Right renal cortex interstitium (tissue), 3 donors: ENCODE measurements at regions not wholly inside any gene's neighbourhood (a gene's known extent, or its start where the extent isn't known, plus 50 kb on each side); places are given as distances from the start of the nearest gene placed in this dataset.
"Not testable (repeated sequence)": the region's sequence is repeated elsewhere in the genome, so short reads cannot be mapped to it uniquely, and the experiment has no call there.

Source experiments
- DNase-seq, 3 donors: peaks; one replicate each; pipeline ENCODE4 v3.0.0-alpha.2; 2013; ENCODE audit warnings: low read depth in 3 of 3, low spot score in 2 of 3

GRCh38 chr5:167049771-167050567 lies 1241.5 kb upstream of the WWC1 start:
- no peak for DNase-seq

DNA sequence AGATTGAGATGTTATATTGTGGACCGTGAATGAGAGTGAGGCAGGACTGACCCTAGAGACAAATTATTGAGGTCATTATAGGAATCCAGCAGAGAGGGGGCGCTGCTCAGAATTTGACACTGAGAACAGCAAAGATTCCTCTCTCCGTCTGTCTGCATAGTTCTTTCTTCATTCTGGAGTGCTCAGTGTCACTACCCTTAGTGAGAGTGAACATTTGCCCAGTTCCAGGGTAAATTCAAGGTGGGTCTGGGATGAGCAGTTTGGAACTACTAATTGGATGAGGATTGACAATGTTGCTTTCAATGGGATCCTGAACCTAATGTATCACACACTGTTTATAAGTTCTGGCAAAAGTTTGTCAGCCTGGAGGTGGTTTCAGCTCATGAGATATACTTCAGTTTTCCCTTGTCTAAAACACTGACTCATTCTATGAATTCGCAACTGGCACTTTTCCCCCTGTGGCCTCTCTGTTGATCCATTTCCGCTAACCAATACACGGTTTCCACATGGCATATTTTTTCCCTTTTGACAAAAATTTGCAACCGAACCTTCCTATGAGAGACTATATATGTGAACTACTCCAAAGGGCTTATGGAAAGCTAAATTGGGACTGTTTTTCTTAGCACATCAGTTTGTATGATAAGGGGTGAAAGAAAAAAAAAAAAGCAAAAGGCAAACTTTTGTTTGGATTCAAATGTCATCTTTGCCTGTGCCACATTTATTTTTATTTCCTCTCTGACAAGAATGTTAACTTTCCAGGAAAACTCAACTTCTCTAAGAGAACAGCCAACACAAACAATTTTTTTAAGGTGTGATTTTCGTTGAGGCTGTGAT lies 1240.7 kb upstream of the WWC1 start:
- DNase-seq: no peak

DNA sequence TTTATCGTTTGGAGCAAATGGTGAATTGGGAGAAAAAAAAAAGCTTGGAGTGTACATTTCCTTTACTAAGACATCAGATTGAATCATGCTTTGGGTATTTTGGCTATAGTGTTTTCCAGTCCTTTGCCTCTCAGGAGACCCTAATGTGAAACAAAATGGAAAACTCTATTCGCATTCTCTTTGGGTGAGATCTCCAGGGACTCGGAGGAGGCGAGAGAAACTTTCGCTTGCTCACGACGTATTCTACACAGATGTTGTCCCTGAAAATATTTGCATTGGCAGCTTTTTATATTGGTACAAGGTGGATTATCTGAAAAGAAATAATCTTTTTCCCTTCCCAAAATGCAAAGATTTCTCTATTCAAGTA lies 1240.1 kb upstream of the WWC1 start:
- no peak for DNase-seq

DNA sequence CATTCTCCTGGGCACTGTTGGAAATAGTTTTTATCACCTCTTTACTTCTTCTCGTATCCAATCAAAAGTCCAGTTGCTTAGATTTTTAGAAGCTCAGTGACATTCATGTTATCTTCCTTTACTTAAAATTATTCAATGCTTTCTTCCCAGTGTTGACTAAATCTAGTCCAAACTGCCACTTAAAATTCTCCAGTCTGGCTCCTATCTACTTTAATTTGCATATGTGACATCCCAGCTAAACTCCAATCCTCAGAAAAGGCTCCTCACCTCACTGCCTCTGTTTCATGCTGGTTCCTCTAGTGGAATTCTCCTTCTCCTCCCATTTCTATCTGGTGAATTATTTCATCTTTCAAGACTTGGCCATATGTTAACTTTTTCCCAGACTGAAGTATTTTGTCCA lies 1238.7 kb upstream of the WWC1 start:
- DNase-seq: no peak

DNA sequence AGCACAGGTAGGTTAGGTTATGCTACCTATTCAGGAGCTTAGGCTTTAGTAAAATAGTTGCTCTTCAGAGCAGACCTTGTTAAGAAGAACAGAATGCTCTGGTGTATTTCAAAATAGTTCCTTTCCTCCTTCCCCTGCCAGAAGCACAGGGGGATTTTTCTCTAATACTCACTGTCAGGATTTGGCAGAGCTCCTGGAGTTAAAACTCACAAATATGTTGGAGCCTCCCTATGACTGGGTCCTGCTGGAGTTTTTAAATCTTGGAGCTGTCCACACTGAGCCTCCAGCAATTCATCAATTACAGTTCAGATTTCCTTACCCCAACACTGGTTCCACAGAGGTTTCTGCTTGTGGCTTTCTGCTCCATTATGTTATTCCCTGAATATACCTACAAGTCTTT lies 1233.8 kb upstream of the WWC1 start:
- peak in 1 of 3 donors; percentile 23 for DNase-seq

DNA sequence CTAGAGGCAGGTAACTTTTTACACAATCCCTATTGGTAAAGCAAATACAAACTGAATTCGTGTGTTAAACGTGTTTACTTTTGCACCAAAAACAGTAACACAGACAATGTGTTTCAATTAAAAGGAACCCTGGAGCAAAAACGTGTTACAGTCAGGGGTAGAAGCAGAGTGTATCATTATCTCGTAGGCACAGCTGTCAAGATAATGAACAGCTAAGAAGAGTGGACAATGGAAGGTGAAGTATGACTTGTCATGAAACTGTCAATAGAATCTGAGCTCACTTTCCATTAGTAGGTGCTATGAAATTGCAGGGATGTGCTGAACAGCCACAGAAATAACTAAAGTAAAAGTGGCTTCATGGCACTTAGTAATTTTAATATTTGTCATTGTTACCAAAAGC lies 1229.8 kb upstream of the WWC1 start:
- DNase-seq: no peak

DNA sequence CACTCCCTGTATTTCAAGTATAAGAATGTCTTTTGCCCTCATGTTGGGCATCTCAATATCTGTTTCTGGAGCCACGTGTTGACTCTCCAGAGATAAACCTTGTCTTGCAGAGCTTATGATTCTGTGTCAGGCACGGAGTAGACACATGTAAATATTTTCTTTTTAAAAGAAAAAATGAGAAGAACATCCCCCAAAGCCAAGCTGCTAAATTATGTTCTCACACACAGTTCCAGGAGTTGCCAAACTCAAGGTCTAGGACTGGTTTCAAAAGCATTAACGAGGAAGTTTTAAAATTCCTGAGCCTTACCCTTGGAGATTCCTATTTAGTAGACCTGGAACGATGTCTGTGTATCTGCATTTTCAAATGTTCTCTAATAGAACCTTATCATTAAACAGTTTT lies 1228.3 kb upstream of the WWC1 start:
- no peak for DNase-seq

- no peak for DNase-seq
These were observed 1227.7 kb upstream of the WWC1 start for GRCh38 chr5:167063788-167064187.

DNA sequence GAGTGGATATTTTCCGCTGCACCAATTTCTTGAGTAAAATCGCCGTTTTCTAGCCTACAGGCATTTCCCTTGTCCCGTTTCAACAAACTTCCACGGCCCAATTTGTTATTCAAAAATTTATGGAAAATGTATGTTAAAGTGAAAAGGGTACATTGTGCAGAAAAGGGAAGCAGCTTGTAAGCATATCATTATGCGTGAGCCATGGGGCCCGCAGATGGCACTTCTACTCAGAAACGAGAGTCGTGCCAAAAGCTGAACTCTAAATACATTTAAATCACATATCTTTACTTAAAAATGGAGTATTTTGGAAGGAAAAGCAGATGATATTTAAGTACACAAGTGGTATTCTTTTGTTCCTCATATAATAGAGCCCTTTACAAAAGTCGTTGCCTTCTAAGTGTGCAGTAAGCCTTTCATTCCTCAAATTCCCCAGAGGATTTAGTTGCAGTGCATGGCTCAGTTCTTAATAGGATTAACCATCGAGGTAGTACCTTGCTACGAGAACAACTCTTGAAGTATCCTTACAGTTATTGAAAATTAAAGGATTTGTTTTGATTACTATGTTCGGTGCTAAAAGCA lies 1227.2 kb upstream of the WWC1 start:
- no peak for DNase-seq

GRCh38 chr5:167065794-167066193 lies 1225.7 kb upstream of the WWC1 start:
- DNase-seq: no peak

DNA sequence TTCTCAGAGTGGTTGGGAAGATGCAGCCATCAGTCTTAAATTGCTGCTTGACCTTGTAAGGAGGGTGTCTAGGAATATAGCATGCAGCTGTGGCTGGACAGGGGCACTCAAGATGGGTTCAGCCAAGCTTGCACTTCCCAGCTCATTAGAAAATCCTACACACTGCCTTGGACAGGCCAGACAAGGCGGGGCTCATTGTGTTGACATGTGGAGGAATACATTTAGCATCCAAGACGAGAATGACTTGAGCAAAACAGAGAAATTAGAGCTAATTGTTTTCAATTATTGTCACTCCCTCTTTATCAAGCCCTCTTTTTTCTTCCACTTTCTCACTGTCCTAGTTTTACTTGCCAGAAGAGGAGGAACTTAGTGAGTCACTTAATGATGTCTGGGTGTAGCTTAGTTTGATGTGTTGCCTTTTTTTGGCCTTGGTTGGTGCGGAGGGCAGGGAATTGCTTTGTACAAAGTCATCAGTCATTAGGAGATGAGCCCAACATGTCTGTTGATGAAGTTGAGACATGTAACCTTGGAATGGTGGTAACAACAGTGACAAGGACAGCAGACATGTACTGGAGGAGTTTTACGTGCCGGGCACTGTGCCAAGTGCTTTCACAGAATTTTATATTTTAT lies 1219.3 kb upstream of the WWC1 start:
- DNase-seq: no peak

DNA sequence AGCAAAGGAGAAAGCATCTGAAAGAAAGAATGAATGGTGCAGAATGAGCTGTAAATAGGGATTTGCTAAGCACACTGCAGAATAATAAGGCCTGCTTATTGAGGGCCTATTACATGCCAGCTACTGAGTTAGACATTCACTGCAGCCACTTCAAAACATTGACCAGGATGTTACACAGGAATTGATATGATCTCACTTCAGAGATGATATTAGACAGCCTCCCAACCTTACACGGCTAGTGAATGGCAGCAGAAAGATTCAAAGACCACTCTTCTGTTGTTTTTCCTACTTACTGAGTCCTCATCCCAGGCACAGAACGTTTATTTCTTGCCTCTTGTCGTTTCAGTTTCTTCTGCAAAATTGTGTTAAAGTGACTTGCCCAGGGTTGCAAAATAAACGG lies 1209.9 kb upstream of the WWC1 start:
- DNase-seq: no peak

GRCh38 chr5:167096816-167097215 lies 1194.6 kb upstream of the WWC1 start:
- no peak for DNase-seq

DNA sequence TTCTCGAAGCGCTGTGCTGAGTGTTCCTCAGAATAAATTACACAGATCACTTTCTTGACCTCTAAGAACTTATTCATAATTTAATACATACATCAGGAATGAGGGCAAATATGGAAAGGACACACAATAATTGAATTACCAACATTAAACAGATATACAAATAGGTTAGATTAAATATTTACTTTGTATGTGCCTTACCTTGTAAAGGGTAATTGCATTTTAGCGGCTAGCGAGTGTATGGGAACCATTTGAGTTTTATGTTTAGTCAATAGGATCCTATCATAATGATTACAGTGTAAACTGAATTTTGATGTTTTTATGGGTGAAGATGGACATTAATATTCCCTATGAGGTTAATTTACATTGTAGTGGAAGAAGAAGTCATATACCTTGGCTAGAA lies 1187.1 kb upstream of the WWC1 start:
- DNase-seq: no peak

DNA sequence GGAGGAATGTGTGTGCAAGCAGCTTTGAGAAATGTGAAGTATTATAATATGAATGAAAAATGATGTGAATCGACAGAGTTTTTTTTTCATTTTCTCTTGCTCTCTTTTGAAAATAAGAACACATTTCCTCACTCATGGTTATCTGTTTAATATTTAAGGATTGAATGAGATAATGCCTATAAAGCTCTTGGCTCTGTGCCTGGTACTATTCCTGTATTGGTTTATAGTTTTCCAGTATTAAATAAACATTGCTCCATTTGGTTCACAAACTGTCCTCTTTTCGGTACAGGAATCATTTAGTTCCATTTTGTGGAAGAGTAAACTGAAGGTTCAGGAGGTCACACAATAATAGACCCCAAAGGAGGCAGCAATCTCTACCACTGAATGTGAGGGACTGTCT lies 1185.5 kb upstream of the WWC1 start:
- DNase-seq: no peak

GRCh38 chr5:167107684-167108083 lies 1183.8 kb upstream of the WWC1 start:
- DNase-seq: no peak

DNA sequence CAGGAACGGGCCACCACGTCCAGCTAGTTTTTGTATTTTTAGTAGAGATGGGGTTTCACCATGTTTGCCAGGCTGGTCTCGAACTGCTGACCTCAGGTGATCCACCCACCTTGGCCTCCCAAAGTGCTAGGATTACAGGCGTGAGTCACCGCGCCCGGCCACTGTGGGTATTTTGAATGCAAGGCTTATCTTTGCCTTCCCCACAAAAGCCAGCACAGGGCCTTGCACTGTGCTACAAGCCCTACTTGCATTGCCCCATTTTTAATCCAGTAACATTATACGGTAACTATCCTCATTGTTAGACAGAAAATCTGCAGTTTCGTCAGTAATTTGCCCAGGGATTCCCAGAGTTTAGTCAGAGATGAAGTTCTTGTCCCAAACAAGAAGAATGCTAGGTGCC lies 1183.2 kb upstream of the WWC1 start:
- not testable (repeated sequence) for DNase-seq

GRCh38 chr5:167112556-167112955 lies 1178.9 kb upstream of the WWC1 start:
- DNase-seq: no peak

DNA sequence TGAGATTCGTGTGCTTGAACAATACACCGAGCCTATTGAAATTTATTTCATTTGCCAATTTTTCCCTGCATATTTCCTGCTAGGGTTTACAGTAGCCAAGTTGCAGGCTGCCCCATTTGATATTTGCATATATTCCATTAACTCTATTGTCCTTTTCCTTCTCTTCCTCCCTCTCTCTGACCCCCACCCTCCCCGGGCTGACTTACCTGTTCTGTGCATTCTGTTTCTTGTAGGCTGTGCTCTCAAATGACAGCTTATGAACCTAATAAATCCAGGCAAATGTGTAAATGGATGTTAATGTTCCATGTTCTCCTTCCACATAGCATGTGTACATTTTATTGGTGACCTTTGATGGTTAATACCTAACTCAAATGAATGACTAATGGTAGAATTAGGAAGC lies 1169.2 kb upstream of the WWC1 start:
- no peak for DNase-seq

- no peak for DNase-seq
These were observed 1168.3 kb upstream of the WWC1 start for GRCh38 chr5:167123126-167123525.

DNA sequence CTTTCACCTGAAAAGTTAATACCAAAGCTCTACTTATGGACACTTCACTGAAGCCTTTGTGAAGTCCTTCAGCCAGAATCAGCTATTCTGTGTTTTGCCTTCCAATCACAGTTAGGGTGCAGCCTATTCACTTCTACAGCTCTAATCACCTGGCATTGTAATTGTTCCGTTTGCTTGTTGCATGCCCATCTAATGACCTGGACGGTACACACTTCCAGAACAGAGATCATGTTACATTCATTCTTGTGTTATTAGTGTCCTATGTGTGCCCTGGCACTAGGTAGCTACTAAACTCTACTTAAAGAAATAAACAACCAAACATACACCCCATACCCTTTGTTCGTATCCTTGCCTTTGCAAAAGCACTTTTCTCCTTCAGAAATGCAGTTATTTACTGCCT lies 1162.9 kb upstream of the WWC1 start:
- DNase-seq: no peak
